K562 (cell line): ENCODE measurements at regions not wholly inside any gene's neighbourhood (a gene's known extent, or its start where the extent isn't known, plus 50 kb on each side); places are given as distances from the start of the nearest gene placed in this dataset.
A peak's percentile ranks its signal among the peaks of the same experiment; 100 is the strongest.

Source experiments
- ATAC-seq: fragments of 200-7000 bp; cut with Tn5 transposase; 3 replicates; pipeline ENCODE4 v1.9.1; 2020; ENCODE audit warnings: moderate library complexity
- BruUV-seq: library from RNA; stranded (reverse); fragments of 400-500 nt; replicated peaks from 2 replicates; lab custom pipeline; 2021; lab: Mats Ljungman, UMichigan
- CTCF ChIA-PET: fragments of 300-600 bp; formaldehyde crosslinking; extraction: SDS; loops from one replicate; lab custom pipeline; 2021; ENCODE audit warnings: low intra/inter-chr PET ratio; lab: Yijun Ruan, JAX
- POLR2A ChIA-PET: fragments of 300-600, 350-650 bp; sonication (Branson Sonifier 250); formaldehyde crosslinking; extraction: SDS; loops from one replicate; lab custom pipeline; 2021; ENCODE audit warnings: antibody characterized with exemption, inconsistent platforms; lab: Yijun Ruan, JAX
- DNase-seq, 4 experiments: peaks; one replicate each; pipeline versions ENCODE4 v3.0.0 to v3.0.0-alpha.2; 2011 to 2018; ENCODE audit warnings: low spot score in 3 of 4, mixed read lengths in 3 of 4; ENCODE audit errors: extremely low read depth in 1 of 4
- FAIRE-seq: peaks from 2 replicates; lab custom pipeline; 2011; peaks lifted over from hg19 to GRCh38; lab: Jason Lieb, UNC
- H2AFZ ChIP-seq: 2 replicates; pipeline ENCODE4 v1.6.0; 2011; ENCODE audit warnings: low read depth, low read length, control low read depth, inconsistent platforms
- H3K27ac ChIP-seq: fragments of 200-600 bp; 3 replicates; pipeline ENCODE4 v1.8.0; 2011; ENCODE audit warnings: low read depth, mild to moderate bottlenecking, control low read depth, inconsistent platforms, low read length, moderate library complexity, mixed read lengths; ENCODE audit errors: extremely low read depth
- H3K27me3 ChIP-seq, 2 experiments: fragments of 300-600 bp in 1 of 2; 2 replicates in 1 of 2; 3 replicates in 1 of 2; pipeline versions ENCODE4 v1.6.0 to v1.8.0; 2011; ENCODE audit warnings: inconsistent platforms in 2 of 2, low read length in 2 of 2, mild to moderate bottlenecking in 1 of 2, mixed read lengths in 1 of 2, moderate library complexity in 1 of 2; ENCODE audit not compliant: control insufficient read depth in 2 of 2, insufficient read depth in 2 of 2
- H3K36me3 ChIP-seq: fragments of 300-600 bp; 3 replicates; pipeline ENCODE4 v1.8.0; 2011; ENCODE audit warnings: mild to moderate bottlenecking, low read length, inconsistent platforms; ENCODE audit not compliant: control insufficient read depth, insufficient read depth
- H3K4me1 ChIP-seq, 2 experiments: fragments of 200-600 bp in 1 of 2; replicated peaks in 1 of 2; 2 replicates in 1 of 2; 3 replicates in 1 of 2; pipeline versions ENCODE4 v1.5.1 to v1.8.0; 2011; ENCODE audit warnings: inconsistent platforms in 2 of 2, low read length in 2 of 2, mild to moderate bottlenecking in 1 of 2, mixed read lengths in 1 of 2, moderate library complexity in 1 of 2; ENCODE audit not compliant: control insufficient read depth in 2 of 2, insufficient read depth in 2 of 2
- H3K4me2 ChIP-seq: 2 replicates; pipeline ENCODE4 v1.6.1; 2011; ENCODE audit warnings: low read length, control low read depth, inconsistent platforms, mixed read lengths; ENCODE audit not compliant: insufficient read depth
- H3K4me3 ChIP-seq: fragments of 200-600 bp; sonication (generic), shearing (Covaris generic); 2 replicates; pipeline ENCODE4 v1.5.1; 2016; ENCODE audit warnings: control low read depth, inconsistent platforms
- H3K79me2 ChIP-seq: fragments of 200-600 bp; 3 replicates; pipeline ENCODE4 v1.8.0; 2011; ENCODE audit warnings: low read length, inconsistent platforms; ENCODE audit not compliant: control insufficient read depth, insufficient read depth
- H3K9ac ChIP-seq, 2 experiments: 2 replicates each; pipeline versions ENCODE4 v1.6.0 to v1.6.1; 2011; ENCODE audit warnings: low read depth in 2 of 2, low read length in 2 of 2, control low read depth in 1 of 2, inconsistent platforms in 1 of 2, mild to moderate bottlenecking in 1 of 2, mixed read lengths in 1 of 2; ENCODE audit not compliant: insufficient read depth in 1 of 2
- H3K9me1 ChIP-seq: one replicate; pipeline ENCODE4 v1.6.0; 2011; ENCODE audit warnings: inconsistent platforms, mild to moderate bottlenecking, low read length, moderate library complexity; ENCODE audit not compliant: control insufficient read depth, insufficient read depth
- H3K9me3 ChIP-seq: replicated peaks from 2 replicates; pipeline ENCODE4 v1.5.1; 2011; ENCODE audit warnings: low read depth, low read length, inconsistent platforms; ENCODE audit not compliant: control insufficient read depth, insufficient read depth
- H4K20me1 ChIP-seq: replicated peaks from 2 replicates; pipeline ENCODE4 v1.6.1; 2011; ENCODE audit warnings: low read length, inconsistent platforms, mixed read lengths; ENCODE audit not compliant: control insufficient read depth, insufficient read depth
- C11orf30 ChIP-seq: fragments of 450-650 bp; IDR thresholded peaks from 2 replicates; pipeline ENCODE4 v1.6.1; 2016; ENCODE audit warnings: low read depth, mild to moderate bottlenecking
- GABPB1 ChIP-seq: sonication (generic); formaldehyde crosslinking; IDR thresholded peaks from 2 replicates; pipeline ENCODE4 v1.8.0; 2022; ENCODE audit warnings: mild to moderate bottlenecking, missing genetic modification reagents
- SMARCA4 ChIP-seq: fragments of 450-650 bp; IDR thresholded peaks from 2 replicates; pipeline ENCODE4 v1.6.1; 2016
- ZBTB7A ChIP-seq: IDR thresholded peaks from 2 replicates; pipeline ENCODE4 v1.6.1; 2011; ENCODE audit warnings: low read depth, mild to moderate bottlenecking, low read length, moderate library complexity, borderline replicate concordance; ENCODE audit not compliant: control insufficient read depth
- ZNF24 ChIP-seq: fragments of 450-650 bp; IDR thresholded peaks from 2 replicates; pipeline ENCODE4 v1.6.1; 2016
- ZNF274 ChIP-seq: IDR thresholded peaks from 2 replicates; pipeline ENCODE4 v1.6.1; 2011; ENCODE audit warnings: low read depth, mild to moderate bottlenecking, low read length, moderate library complexity, borderline replicate concordance
- ZNF316 ChIP-seq: fragments of 450-650 bp; IDR thresholded peaks from 2 replicates; pipeline ENCODE4 v1.6.1; 2016
- WGBS: fragments of 100-300 bp; shearing (Covaris generic); methylation state at CpG from one replicate; pipeline ENCODE4 v1.1.6; 2016; ENCODE audit warnings: low coverage, mixed read lengths; ENCODE audit not compliant: insufficient coverage; ENCODE audit errors: missing lambda C conversion rate; 5-methylcytosine and 5-hydroxymethylcytosine counted together
- in situ Hi-C: fragments of 300-500 bp; cut with MboI; formaldehyde crosslinking; loops from 4 replicates; pipeline ENCODE4 v1.15.0; 2018; ENCODE audit warnings: inconsistent platforms, mixed read lengths
- intact Hi-C: fragments of 100-400 bp; cut with micrococcal nuclease; formaldehyde crosslinking; loops from 2 replicates; pipeline ENCODE4 v1.14.2; 2022
- TF ChIP-seq, protein P1 (sequence below): fragments of 250-450 bp; sonication (Bioruptor Pico); IDR thresholded peaks from 2 replicates; pipeline ENCODE4 v1.5.0; 2021; ENCODE audit warnings: mild to moderate bottlenecking, borderline replicate concordance
- TF ChIP-seq, protein P2 (sequence below): fragments of 450-650 bp; IDR thresholded peaks from 2 replicates; pipeline ENCODE4 v1.6.1; 2018; ENCODE audit warnings: mild to moderate bottlenecking, low read depth; ENCODE audit not compliant: partially characterized antibody
- TF ChIP-seq, protein P3 (sequence below): IDR thresholded peaks from 2 replicates; pipeline ENCODE4 v1.6.1; 2011; ENCODE audit not compliant: insufficient read length; ENCODE audit errors: extremely low read depth
- TF ChIP-seq, protein P4 (sequence below): fragments of 450-650 bp; IDR thresholded peaks from 2 replicates; pipeline ENCODE4 v1.6.1; 2016; ENCODE audit warnings: antibody characterized with exemption

DNA sequence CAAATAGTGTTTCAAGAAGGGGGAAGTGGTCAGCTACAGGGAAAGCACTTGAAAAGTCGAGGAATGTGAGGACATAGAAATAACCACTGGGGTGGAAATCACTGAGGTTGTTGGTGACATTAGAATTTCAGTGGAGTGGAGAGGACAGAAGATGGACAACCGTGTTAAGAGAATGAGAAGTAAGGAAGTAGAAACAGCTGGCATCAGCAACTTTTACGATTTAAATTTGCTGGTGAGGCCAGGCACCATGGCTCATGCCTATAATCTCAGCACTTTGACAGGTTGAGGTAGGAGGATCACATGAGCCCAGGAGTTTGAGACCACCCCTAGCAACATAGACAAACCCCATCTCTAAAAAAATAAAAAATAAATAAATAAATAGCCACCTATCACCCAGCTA, 83.2 kb upstream of the PSMD7 start:
- in situ Hi-C loops: no loop called here
- Histone ChIP-seq H3K79me2 (no peaks in the 10 kb centered on the region), H3K27me3 (peaks cover 0 to 9% of the 10 kb centered on the region in 2 experiments; a peak in 3 of 5 replicates), H3K4me1 (no peaks in the 10 kb centered on the region), H4K20me1 (no peaks in the 10 kb centered on the region), H2AFZ (no peak overlapping the region), H3K36me3 (no peaks in the 10 kb centered on the region), H3K4me3 (no peak overlapping the region), H3K9ac (no peak overlapping the region), H3K4me2 (no peak overlapping the region), H3K9me3 (no peaks in the 10 kb centered on the region), H3K27ac (no peak overlapping the region), H3K9me1 (no peaks in the 10 kb centered on the region)
- ChIA-PET CTCF (no interaction called here), POLR2A (no interaction called here)
- ATAC-seq: no peak
- no peak for TF ChIP-seq SMARCA4
- TF ChIP-seq ZNF316: peak; percentile 50
- 0 out of 2 replicates have a peak, but pooled peaks have one; percentile 20 for TF ChIP-seq C11orf30
- no peak for DNase-seq
- FAIRE-seq: no peak
- no TSS peak for BruUV-seq
- WGBS: 2% methylated on average over 3 of the region's 3 CpGs
- intact Hi-C loops: no loop called here

DNA sequence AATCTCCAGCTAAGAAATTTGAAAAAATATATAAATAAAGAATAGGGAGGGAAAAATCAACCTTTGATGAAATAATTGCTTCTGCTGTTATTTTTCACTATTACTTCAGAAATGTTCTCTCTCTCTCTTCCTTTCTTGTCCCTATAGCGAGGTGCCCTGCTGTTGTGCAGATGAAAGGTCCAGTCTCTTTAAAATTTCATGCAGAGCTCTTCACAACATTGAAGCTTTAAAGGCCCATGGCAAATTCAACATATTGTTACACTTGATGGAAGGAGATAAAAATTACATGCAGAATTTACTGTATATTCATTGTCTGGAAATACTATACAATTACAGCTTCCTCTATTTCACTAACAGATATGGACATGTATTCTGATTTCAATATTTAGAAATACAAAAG, 86.4 kb upstream of the PSMD7 start:
- Histone ChIP-seq H3K4me1 (no peaks in the 10 kb centered on the region), H3K27me3 (peaks cover 2 to 23% of the 10 kb centered on the region in 2 experiments; a peak in 4 of 5 replicates), H3K79me2 (no peaks in the 10 kb centered on the region), H4K20me1 (no peaks in the 10 kb centered on the region), H2AFZ (no peak overlapping the region), H3K36me3 (no peaks in the 10 kb centered on the region), H3K4me3 (no peak overlapping the region), H3K9ac (no peak overlapping the region), H3K9me3 (no peaks in the 10 kb centered on the region), H3K27ac (no peak overlapping the region), H3K9me1 (no peaks in the 10 kb centered on the region), H3K4me2 (no peak overlapping the region)
- ATAC-seq (no peak), FAIRE-seq (no peak), DNase-seq (no peak)
- BruUV-seq: no TSS peak
- intact Hi-C loops (no loop called here), in situ Hi-C loops (no loop called here)
- POLR2A ChIA-PET: no interaction called here
- 0% methylated on average over 1 of the region's 1 CpG for WGBS
- CTCF ChIA-PET: no interaction called here
- TF ChIP-seq, protein P1, sequence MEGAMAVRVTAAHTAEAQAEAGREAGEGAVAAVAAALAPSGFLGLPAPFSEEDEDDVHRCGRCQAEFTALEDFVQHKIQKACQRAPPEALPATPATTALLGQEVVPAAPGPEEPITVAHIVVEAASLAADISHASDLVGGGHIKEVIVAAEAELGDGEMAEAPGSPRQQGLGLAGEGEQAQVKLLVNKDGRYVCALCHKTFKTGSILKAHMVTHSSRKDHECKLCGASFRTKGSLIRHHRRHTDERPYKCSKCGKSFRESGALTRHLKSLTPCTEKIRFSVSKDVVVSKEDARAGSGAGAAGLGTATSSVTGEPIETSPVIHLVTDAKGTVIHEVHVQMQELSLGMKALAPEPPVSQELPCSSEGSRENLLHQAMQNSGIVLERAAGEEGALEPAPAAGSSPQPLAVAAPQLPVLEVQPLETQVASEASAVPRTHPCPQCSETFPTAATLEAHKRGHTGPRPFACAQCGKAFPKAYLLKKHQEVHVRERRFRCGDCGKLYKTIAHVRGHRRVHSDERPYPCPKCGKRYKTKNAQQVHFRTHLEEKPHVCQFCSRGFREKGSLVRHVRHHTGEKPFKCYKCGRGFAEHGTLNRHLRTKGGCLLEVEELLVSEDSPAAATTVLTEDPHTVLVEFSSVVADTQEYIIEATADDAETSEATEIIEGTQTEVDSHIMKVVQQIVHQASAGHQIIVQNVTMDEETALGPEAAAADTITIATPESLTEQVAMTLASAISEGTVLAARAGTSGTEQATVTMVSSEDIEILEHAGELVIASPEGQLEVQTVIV (CRISPR knock-in tag): no peak
- TF ChIP-seq, protein P2, sequence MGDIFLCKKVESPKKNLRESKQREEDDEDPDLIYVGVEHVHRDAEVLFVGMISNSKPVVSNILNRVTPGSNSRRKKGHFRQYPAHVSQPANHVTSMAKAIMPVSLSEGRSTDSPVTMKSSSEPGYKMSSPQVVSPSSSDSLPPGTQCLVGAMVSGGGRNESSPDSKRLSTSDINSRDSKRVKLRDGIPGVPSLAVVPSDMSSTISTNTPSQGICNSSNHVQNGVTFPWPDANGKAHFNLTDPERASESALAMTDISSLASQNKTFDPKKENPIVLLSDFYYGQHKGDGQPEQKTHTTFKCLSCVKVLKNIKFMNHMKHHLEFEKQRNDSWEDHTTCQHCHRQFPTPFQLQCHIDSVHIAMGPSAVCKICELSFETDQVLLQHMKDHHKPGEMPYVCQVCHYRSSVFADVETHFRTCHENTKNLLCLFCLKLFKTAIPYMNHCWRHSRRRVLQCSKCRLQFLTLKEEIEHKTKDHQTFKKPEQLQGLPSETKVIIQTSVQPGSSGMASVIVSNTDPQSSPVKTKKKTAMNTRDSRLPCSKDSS: no peak
- no peak for TF ChIP-seq GABPB1 (CRISPR knock-in tag)
- no peak for TF ChIP-seq ZNF274
- no peak for TF ChIP-seq ZNF24
- no peak for TF ChIP-seq ZBTB7A
- TF ChIP-seq, protein P3, sequence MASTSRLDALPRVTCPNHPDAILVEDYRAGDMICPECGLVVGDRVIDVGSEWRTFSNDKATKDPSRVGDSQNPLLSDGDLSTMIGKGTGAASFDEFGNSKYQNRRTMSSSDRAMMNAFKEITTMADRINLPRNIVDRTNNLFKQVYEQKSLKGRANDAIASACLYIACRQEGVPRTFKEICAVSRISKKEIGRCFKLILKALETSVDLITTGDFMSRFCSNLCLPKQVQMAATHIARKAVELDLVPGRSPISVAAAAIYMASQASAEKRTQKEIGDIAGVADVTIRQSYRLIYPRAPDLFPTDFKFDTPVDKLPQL: no peak
- TF ChIP-seq, protein P4, sequence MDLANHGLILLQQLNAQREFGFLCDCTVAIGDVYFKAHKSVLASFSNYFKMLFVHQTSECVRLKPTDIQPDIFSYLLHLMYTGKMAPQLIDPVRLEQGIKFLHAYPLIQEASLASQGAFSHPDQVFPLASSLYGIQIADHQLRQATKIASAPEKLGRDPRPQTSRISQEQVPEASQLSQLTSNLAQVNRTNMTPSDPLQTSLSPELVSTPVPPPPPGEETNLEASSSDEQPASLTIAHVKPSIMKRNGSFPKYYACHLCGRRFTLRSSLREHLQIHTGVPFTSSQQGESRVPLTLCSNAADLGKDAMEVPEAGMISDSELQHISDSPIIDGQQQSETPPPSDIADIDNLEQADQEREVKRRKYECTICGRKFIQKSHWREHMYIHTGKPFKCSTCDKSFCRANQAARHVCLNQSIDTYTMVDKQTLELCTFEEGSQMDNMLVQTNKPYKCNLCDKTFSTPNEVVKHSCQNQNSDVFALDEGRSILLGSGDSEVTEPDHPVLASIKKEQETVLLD: no peak
